ENCODE measurements at regions not wholly inside any gene's neighbourhood (a gene's known extent, or its start where the extent isn't known, plus 50 kb on each side); places are given as distances from the start of the nearest gene placed in this dataset.

GRCh38 chr15:69585937-69586336, 133.3 kb downstream of the RPLP1 start:
- H3K9me3 ChIP-seq, result no peaks in the 10 kb centered on the region
- no peak overlapping the region for H3K4me3 ChIP-seq
- no peaks in the 10 kb centered on the region for H3K27me3 ChIP-seq (ENCODE audit: low read depth)
- H3K27ac ChIP-seq, result no peak overlapping the region
- intact Hi-C loops (cut with DNase I), result no loop called here
- ATAC-seq, result no peak
- DNase-seq, result no peak
- peaks cover 4% of the 10 kb centered on the region for H3K4me1 ChIP-seq
- H3K36me3 ChIP-seq, result no peaks in the 10 kb centered on the region
- no peak for TF ChIP-seq CTCF (IDR thresholded peaks at IDR 0.05)

DNA sequence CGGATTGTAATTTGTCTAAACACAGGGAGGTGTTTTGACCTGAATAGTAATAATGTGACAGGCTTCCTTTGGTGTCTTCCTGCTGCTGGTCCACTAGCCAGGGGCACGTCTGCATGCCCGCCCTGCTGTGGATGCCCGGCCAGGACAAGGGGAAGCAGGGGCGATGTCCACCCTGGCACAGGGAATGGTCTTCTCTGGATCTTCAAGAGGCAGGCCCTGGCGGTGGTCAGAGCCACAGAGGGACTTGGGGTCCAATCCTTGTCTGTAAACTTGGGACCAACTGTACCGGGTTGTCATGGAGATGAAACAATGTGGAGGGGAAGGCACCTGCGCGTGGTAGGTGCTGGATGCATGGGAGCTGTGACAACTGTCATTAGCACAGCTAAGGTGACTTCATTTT, 134.1 kb downstream of the RPLP1 start:
- Histone ChIP-seq H3K4me3 (no peak overlapping the region), H3K4me1 (peaks cover 10% of the 10 kb centered on the region), H3K27me3 (ENCODE audit: low read depth) (no peaks in the 10 kb centered on the region), H3K27ac (no peak overlapping the region), H3K9me3 (no peaks in the 10 kb centered on the region), H3K36me3 (no peaks in the 10 kb centered on the region)
- intact Hi-C loops (cut with DNase I), result no loop called here
- no peak for TF ChIP-seq CTCF (IDR thresholded peaks at IDR 0.05)
- DNase-seq (no peak), ATAC-seq (no peak)

- ATAC-seq (no peak), DNase-seq (no peak)
- H3K27ac ChIP-seq, result no peak overlapping the region
- H3K9me3 ChIP-seq, result no peaks in the 10 kb centered on the region
- intact Hi-C loops (cut with DNase I), result no loop called here
- peaks cover 12% of the 10 kb centered on the region for H3K4me1 ChIP-seq
- no peak for TF ChIP-seq CTCF (IDR thresholded peaks at IDR 0.05)
- H3K27me3 ChIP-seq (ENCODE audit: low read depth), result no peaks in the 10 kb centered on the region
- no peak overlapping the region for H3K4me3 ChIP-seq
- no peaks in the 10 kb centered on the region for H3K36me3 ChIP-seq
These were observed 135.3 kb downstream of the RPLP1 start for GRCh38 chr15:69587723-69588426.

DNA sequence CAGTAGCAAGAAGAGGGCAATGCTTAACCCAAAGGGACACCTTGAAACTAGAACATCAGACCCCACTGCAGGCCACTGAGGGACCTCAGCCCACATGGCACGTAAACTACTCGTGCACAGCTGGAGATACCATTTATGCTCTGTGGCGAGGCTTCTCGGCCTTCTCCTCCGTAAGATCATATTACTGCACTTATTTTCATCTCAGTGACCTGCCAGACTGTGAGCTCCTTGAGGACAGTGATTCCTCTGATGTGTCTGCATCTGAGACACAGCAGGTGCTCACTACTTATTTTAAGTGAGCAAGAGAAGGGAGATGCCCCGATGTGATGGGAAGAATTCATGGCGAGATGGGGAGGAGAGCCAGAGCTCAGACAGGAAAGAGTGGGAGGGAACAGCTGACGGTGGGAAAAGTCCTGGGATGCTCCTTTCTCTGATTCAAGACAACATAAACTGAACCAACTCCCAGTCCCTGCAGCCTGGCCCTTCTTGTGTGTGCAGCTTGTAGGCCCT, 137.6 kb downstream of the RPLP1 start:
- DNase-seq, result no peak
- Histone ChIP-seq H3K36me3 (no peaks in the 10 kb centered on the region), H3K4me3 (no peak overlapping the region), H3K4me1 (peaks cover 36% of the 10 kb centered on the region), H3K27me3 (ENCODE audit: low read depth) (no peaks in the 10 kb centered on the region), H3K27ac (no peak overlapping the region), H3K9me3 (no peaks in the 10 kb centered on the region)
- no peak for ATAC-seq
- no peak for TF ChIP-seq CTCF (IDR thresholded peaks at IDR 0.05)
- intact Hi-C loops (cut with DNase I), result no loop called here

DNA sequence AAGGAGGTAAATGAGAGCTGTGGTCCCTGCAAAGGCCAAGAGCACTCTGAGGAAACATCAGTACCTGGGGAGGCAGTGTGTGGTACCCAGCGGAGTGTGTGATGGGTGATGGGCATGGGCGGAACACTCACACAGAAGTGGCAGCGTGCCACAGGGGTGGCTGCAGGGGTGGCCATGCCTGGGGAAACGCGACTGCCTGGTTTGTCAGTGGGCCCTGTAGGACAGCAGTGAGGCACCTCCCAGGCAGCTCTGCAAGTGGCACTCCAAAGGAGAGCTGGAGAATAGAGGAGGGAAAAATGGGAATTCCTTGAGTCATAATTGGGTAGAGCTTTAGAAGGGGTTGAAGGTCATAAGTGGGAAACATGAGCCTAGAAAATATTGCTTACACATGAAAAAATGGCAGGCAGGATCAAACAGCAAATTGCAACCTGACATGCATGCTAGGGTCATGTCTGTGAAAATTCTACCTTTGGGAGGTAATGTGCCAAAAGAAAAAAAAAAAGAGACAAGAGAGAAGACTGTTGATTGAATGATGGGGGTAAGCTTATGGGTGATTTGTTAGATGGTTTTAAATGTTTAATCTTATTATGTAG, 138.4 kb downstream of the RPLP1 start:
- no peak overlapping the region for H3K27ac ChIP-seq
- H3K36me3 ChIP-seq, result no peaks in the 10 kb centered on the region
- no peak for ATAC-seq
- intact Hi-C loops (cut with DNase I), result no loop called here
- peaks cover 44% of the 10 kb centered on the region for H3K4me1 ChIP-seq
- no peak for TF ChIP-seq CTCF (IDR thresholded peaks at IDR 0.05)
- no peaks in the 10 kb centered on the region for H3K9me3 ChIP-seq
- DNase-seq, result no peak
- H3K4me3 ChIP-seq, result no peak overlapping the region
- no peaks in the 10 kb centered on the region for H3K27me3 ChIP-seq (ENCODE audit: low read depth)
